Esophagus muscularis mucosa (tissue), 3 donors: ENCODE measurements at regions not wholly inside any gene's neighbourhood (a gene's known extent, or its start where the extent isn't known, plus 50 kb on each side); places are given as distances from the start of the nearest gene placed in this dataset.

Source experiments
- POLR2A ChIP-seq: fragments of 450-650 bp; IDR thresholded peaks from one replicate; pipeline ENCODE4 v1.6.1; 2017; ENCODE audit warnings: antibody characterized with exemption, moderate library complexity, mild to moderate bottlenecking, low read depth
- POLR2AphosphoS5 ChIP-seq, 2 donors: sonication (generic); formaldehyde crosslinking; IDR thresholded peaks; one replicate each; pipeline ENCODE4 v1.6.1; 2017; ENCODE audit warnings: antibody characterized with exemption in 2 of 2
- TF ChIP-seq, protein P1 (sequence below), 3 experiments: fragments of 200-600 bp in 2 of 3; fragments of 450-650 bp in 1 of 3; sonication (generic) in 2 of 3; IDR thresholded peaks; one replicate each; pipeline ENCODE4 v1.5.1; 2017 to 2019; ENCODE audit warnings: antibody characterized with exemption in 3 of 3, mild to moderate bottlenecking in 2 of 3, moderate library complexity in 1 of 3

DNA sequence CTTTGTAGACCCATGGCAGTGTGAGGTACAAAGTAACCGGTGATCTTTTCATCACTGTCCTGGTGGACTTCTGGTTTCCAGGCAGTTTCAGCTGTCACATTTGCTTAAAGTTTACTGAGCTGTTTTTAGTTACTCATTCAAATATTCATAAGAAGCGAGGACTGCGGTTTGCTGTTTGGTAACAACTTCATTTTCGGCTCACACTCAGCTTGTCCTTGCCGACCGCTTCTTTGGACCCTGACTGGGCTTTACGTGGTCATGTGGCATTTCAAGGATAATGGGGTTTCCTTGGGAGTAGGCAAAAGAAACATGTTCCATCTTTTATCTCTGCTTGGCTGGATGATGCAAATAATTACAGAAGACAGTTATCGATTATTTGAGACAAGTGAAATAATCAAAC, 350.7 kb downstream of the PAX3 start:
- TF ChIP-seq, protein P1, sequence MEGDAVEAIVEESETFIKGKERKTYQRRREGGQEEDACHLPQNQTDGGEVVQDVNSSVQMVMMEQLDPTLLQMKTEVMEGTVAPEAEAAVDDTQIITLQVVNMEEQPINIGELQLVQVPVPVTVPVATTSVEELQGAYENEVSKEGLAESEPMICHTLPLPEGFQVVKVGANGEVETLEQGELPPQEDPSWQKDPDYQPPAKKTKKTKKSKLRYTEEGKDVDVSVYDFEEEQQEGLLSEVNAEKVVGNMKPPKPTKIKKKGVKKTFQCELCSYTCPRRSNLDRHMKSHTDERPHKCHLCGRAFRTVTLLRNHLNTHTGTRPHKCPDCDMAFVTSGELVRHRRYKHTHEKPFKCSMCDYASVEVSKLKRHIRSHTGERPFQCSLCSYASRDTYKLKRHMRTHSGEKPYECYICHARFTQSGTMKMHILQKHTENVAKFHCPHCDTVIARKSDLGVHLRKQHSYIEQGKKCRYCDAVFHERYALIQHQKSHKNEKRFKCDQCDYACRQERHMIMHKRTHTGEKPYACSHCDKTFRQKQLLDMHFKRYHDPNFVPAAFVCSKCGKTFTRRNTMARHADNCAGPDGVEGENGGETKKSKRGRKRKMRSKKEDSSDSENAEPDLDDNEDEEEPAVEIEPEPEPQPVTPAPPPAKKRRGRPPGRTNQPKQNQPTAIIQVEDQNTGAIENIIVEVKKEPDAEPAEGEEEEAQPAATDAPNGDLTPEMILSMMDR (IDR thresholded peaks at IDR 0.05), result no peak
- TF ChIP-seq POLR2AphosphoS5 (IDR thresholded peaks at IDR 0.05), result no peak
- no peak for TF ChIP-seq POLR2A
